ENCODE measurements at regions not wholly inside any gene's neighbourhood (a gene's known extent, or its start where the extent isn't known, plus 50 kb on each side); places are given as distances from the start of the nearest gene placed in this dataset.

- DNase-seq (ENCODE audit: extremely low read depth in 1 of 4, low spot score in 3 of 4), result no peak
- 2% methylated on average over 3 of the region's 3 CpGs for WGBS (ENCODE audit: insufficient coverage, low coverage, missing lambda C conversion rate)
- intact Hi-C loops (cut with micrococcal nuclease) (no loop called here), in situ Hi-C loops (cut with MboI) (no loop called here)
- Histone ChIP-seq H3K4me1 (replicated peaks in 1 of 2; ENCODE audit: control insufficient read depth in 2 of 2, insufficient read depth in 2 of 2, low read length in 2 of 2) (no peaks in the 10 kb centered on the region), H3K9me1 (ENCODE audit: control insufficient read depth, insufficient read depth, low read length) (no peaks in the 10 kb centered on the region), H3K79me2 (ENCODE audit: control insufficient read depth, insufficient read depth, low read length) (no peaks in the 10 kb centered on the region), H4K20me1 (replicated peaks; ENCODE audit: control insufficient read depth, insufficient read depth, low read length) (no peaks in the 10 kb centered on the region), H3K27ac (ENCODE audit: extremely low read depth, low read depth, low read length) (no peak overlapping the region), H3K36me3 (ENCODE audit: control insufficient read depth, insufficient read depth, low read length) (no peaks in the 10 kb centered on the region), H3K4me2 (ENCODE audit: insufficient read depth, low read length) (no peak overlapping the region), H3K9ac (ENCODE audit: insufficient read depth in 1 of 2, low read depth in 2 of 2, low read length in 2 of 2) (no peak overlapping the region), H3K9me3 (replicated peaks; ENCODE audit: control insufficient read depth, insufficient read depth, low read depth, low read length) (no peaks in the 10 kb centered on the region), H3K4me3 (no peak overlapping the region), H2AFZ (ENCODE audit: low read depth, low read length) (no peak overlapping the region), H3K27me3 (ENCODE audit: control insufficient read depth in 2 of 2, insufficient read depth in 2 of 2, low read length in 2 of 2) (no peaks in the 10 kb centered on the region)
- ChIA-PET POLR2A (no interaction called here), CTCF (ENCODE audit: low intra/inter-chr PET ratio) (no interaction called here)
- BruUV-seq (replicated peaks), result no TSS peak
- TF ChIP-seq ZNF316 (IDR thresholded peaks at IDR 0.05), result peak; percentile 83
- 0 out of 2 replicates have a peak, but pooled peaks have one; percentile 44 for TF ChIP-seq MAFF (IDR thresholded peaks at IDR 0.05; ENCODE audit: low read length)
- peak; percentile 38; the same call in 1 of the 2 replicates for TF ChIP-seq MAFK (IDR thresholded peaks at IDR 0.05; ENCODE audit: low read length)
- TF ChIP-seq THAP12 (CRISPR knock-in tag; IDR thresholded peaks at IDR 0.05), result no peak
- peak; percentile 64 for TF ChIP-seq MAFG (tag; conservative IDR thresholded peaks at IDR 0.05)
- peak; percentile 67 for TF ChIP-seq C11orf30 (IDR thresholded peaks at IDR 0.05; ENCODE audit: low read depth)
- no peak for TF ChIP-seq TGIF2 (CRISPR knock-in tag; IDR thresholded peaks at IDR 0.05)
- FAIRE-seq, result no peak
- ATAC-seq, result no peak
These were observed 555.2 kb downstream of the COL12A1 start for GRCh38 chr6:74650668-74651067.

All from K562 (cell line).